Common myeloid progenitor, CD34-positive (primary cell): ENCODE measurements at regions not wholly inside any gene's neighbourhood (a gene's known extent, or its start where the extent isn't known, plus 50 kb on each side); places are given as distances from the start of the nearest gene placed in this dataset.

Experiments used
- CTCF ChIA-PET: fragments of 350-600 bp; sonication (Branson Sonifier 250); formaldehyde crosslinking; loops from one replicate; lab custom pipeline; 2021; ENCODE audit warnings: antibody characterized with exemption; lab: Charles Lee
- POLR2A ChIA-PET: fragments of 350-600 bp; sonication (Branson Sonifier 250); formaldehyde crosslinking; loops from one replicate; lab custom pipeline; 2021; ENCODE audit warnings: antibody characterized with exemption; lab: Charles Lee
- DNase-seq, 3 donors: peaks; one replicate each; pipeline versions ENCODE4 v3.0.0 to v3.0.0-alpha.2; 2013
- H3K27ac ChIP-seq, 2 experiments: 1 replicate in 1 of 2; 2 replicates in 1 of 2; pipeline ENCODE4 v1.7.0; 2013; ENCODE audit warnings: inconsistent platforms in 2 of 2, low read length in 2 of 2, mild to moderate bottlenecking in 2 of 2, low read depth in 1 of 2, moderate library complexity in 1 of 2; ENCODE audit not compliant: severe bottlenecking in 2 of 2, insufficient read depth in 1 of 2, poor library complexity in 1 of 2
- H3K27me3 ChIP-seq, 5 experiments: replicated peaks in 2 of 5; 1 replicate in 3 of 5; 2 replicates in 2 of 5; pipeline versions ENCODE4 v1.6.1 to v1.7.0; 2013; ENCODE audit warnings: low read length in 4 of 5, mild to moderate bottlenecking in 2 of 5, moderate library complexity in 2 of 5, inconsistent platforms in 1 of 5; ENCODE audit not compliant: insufficient read depth in 5 of 5, control insufficient read depth in 4 of 5
- H3K36me3 ChIP-seq, 4 experiments: 1 replicate in 2 of 4; 2 replicates in 2 of 4; pipeline versions ENCODE4 v1.6.1 to v1.7.0; 2013; ENCODE audit warnings: low read length in 3 of 4, control low read depth in 1 of 4, mild to moderate bottlenecking in 1 of 4; ENCODE audit not compliant: control insufficient read depth in 4 of 4, insufficient read depth in 4 of 4
- H3K4me1 ChIP-seq, 4 experiments: 1 replicate in 3 of 4; 2 replicates in 1 of 4; pipeline versions ENCODE4 v1.6.1 to v1.7.1; 2013; ENCODE audit warnings: low read length in 3 of 4, mild to moderate bottlenecking in 3 of 4, control low read depth in 1 of 4, inconsistent platforms in 1 of 4, moderate library complexity in 1 of 4; ENCODE audit not compliant: control insufficient read depth in 4 of 4, insufficient read depth in 4 of 4; ENCODE audit errors: control extremely low read depth in 1 of 4
- H3K4me3 ChIP-seq, 7 experiments: 1 replicate in 4 of 7; 2 replicates in 3 of 7; pipeline versions ENCODE4 v1.5.1 to v1.7.0; 2013; ENCODE audit warnings: mild to moderate bottlenecking in 7 of 7, low read length in 6 of 7, moderate library complexity in 6 of 7, inconsistent platforms in 2 of 7, low read depth in 2 of 7, control low read depth in 1 of 7; ENCODE audit not compliant: insufficient read depth in 4 of 7, control insufficient read depth in 1 of 7; ENCODE audit errors: extremely low read depth in 1 of 7
- H3K9me3 ChIP-seq, 5 experiments: 1 replicate in 4 of 5; 2 replicates in 1 of 5; pipeline versions ENCODE4 v1.6.1 to v1.7.1; 2013; ENCODE audit warnings: low read length in 4 of 5, mild to moderate bottlenecking in 2 of 5, inconsistent platforms in 1 of 5, low read depth in 1 of 5, moderate library complexity in 1 of 5; ENCODE audit not compliant: control insufficient read depth in 4 of 5, insufficient read depth in 2 of 5; ENCODE audit errors: control extremely low read depth in 1 of 5
- WGBS: methylation state at CpG from one replicate; pipeline ENCODE4 v1.1.5; 2013; ENCODE audit not compliant: insufficient coverage; 5-methylcytosine and 5-hydroxymethylcytosine counted together

- ChIA-PET CTCF (no interaction called here), POLR2A (no interaction called here)
- Histone ChIP-seq H3K4me1 (peaks cover 0 to 16% (median 1%) of the 10 kb centered on the region in 4 experiments), H3K4me3 (no peak overlapping the region), H3K9me3 (no peaks in the 10 kb centered on the region), H3K27me3 (peaks cover 0 to 14% (median 2%) of the 10 kb centered on the region in 5 experiments), H3K27ac (no peak overlapping the region), H3K36me3 (no peaks in the 10 kb centered on the region)
- DNase-seq = no peak
- WGBS = 90% methylated on average over 3 of the region's 3 CpGs
Measured at GRCh38 chr16:65717846-65718245, 596.0 kb upstream of the CDH11 start.

- peak in 1 of 3 donors; percentile 3 for DNase-seq
- WGBS = 33% methylated on average over 3 of the region's 8 CpGs
- no peaks in the 10 kb centered on the region for H3K9me3 ChIP-seq
- H3K27ac ChIP-seq = no peak overlapping the region
- H3K4me3 ChIP-seq = no peak overlapping the region
- POLR2A ChIA-PET = no interaction called here
- H3K36me3 ChIP-seq = no peaks in the 10 kb centered on the region
- H3K27me3 ChIP-seq = peaks cover 0 to 14% (median 2%) of the 10 kb centered on the region in 5 experiments
- peaks cover 0 to 16% (median 1%) of the 10 kb centered on the region in 4 experiments for H3K4me1 ChIP-seq
- CTCF ChIA-PET = interaction anchor here (1.0 kb wide), 1 partner anchor 12 kb away, joined by 3 read pairs; no protein-coding TSS in a partner anchor
Measured at GRCh38 chr16:65716737-65717700, 595.2 kb upstream of the CDH11 start.

- no peaks in the 10 kb centered on the region for H3K36me3 ChIP-seq
- H3K9me3 ChIP-seq = no peaks in the 10 kb centered on the region
- 67% methylated on average over 3 of the region's 7 CpGs for WGBS
- POLR2A ChIA-PET = no interaction called here
- H3K27me3 ChIP-seq = peaks cover 0 to 14% (median 1%) of the 10 kb centered on the region in 5 experiments
- no peak for DNase-seq
- no peak overlapping the region for H3K4me3 ChIP-seq
- no peak overlapping the region for H3K27ac ChIP-seq
- H3K4me1 ChIP-seq = peaks cover 0 to 16% (median 1%) of the 10 kb centered on the region in 4 experiments
- CTCF ChIA-PET = no interaction called here
Measured at GRCh38 chr16:65713181-65713808, 591.4 kb upstream of the CDH11 start.

GRCh38 chr16:65710107-65710506, 588.2 kb upstream of the CDH11 start:
- WGBS = 94% methylated on average over 4 of the region's 8 CpGs
- Histone ChIP-seq H3K27me3 (peaks cover 0 to 13% (median 0%) of the 10 kb centered on the region in 5 experiments), H3K4me1 (no peaks in the 10 kb centered on the region), H3K36me3 (no peaks in the 10 kb centered on the region), H3K4me3 (no peak overlapping the region), H3K9me3 (no peaks in the 10 kb centered on the region), H3K27ac (no peak overlapping the region)
- ChIA-PET CTCF (interaction anchor here (0.6 kb wide), 1 partner anchor 18 kb away, joined by 3 read pairs; no protein-coding TSS in a partner anchor), POLR2A (no interaction called here)
- DNase-seq = no peak

GRCh38 chr16:65704866-65705265, 583.0 kb upstream of the CDH11 start:
- DNase-seq = no peak
- no peaks in the 10 kb centered on the region for H3K36me3 ChIP-seq
- H3K4me3 ChIP-seq = no peak overlapping the region
- POLR2A ChIA-PET = no interaction called here
- no peaks in the 10 kb centered on the region for H3K4me1 ChIP-seq
- H3K27ac ChIP-seq = no peak overlapping the region
- H3K9me3 ChIP-seq = no peaks in the 10 kb centered on the region
- H3K27me3 ChIP-seq = peaks cover 0 to 15% (median 0%) of the 10 kb centered on the region in 5 experiments
- CTCF ChIA-PET = interaction anchor here (0.9 to 1.4 kb wide), 2 partner anchors 12 to 551 kb away, joined by 3 read pairs; no protein-coding TSS in a partner anchor

GRCh38 chr16:65702707-65703402, 581.0 kb upstream of the CDH11 start:
- Histone ChIP-seq H3K4me3 (no peak overlapping the region), H3K27ac (no peak overlapping the region), H3K27me3 (peaks cover 0 to 18% (median 0%) of the 10 kb centered on the region in 5 experiments), H3K36me3 (no peaks in the 10 kb centered on the region), H3K9me3 (no peaks in the 10 kb centered on the region), H3K4me1 (no peaks in the 10 kb centered on the region)
- CTCF ChIA-PET = interaction anchor here (0.9 kb wide), 1 partner anchor 133 kb away, joined by 3 read pairs; no protein-coding TSS in a partner anchor
- WGBS = 93% methylated on average over 6 of the region's 8 CpGs
- POLR2A ChIA-PET = interaction anchor here (0.6 kb wide), 1 partner anchor 95 kb away, joined by 4 read pairs; no protein-coding TSS in a partner anchor
- no peak for DNase-seq
